ENCODE measurements at regions not wholly inside any gene's neighbourhood (a gene's known extent, or its start where the extent isn't known, plus 50 kb on each side); places are given as distances from the start of the nearest gene placed in this dataset.

DNA sequence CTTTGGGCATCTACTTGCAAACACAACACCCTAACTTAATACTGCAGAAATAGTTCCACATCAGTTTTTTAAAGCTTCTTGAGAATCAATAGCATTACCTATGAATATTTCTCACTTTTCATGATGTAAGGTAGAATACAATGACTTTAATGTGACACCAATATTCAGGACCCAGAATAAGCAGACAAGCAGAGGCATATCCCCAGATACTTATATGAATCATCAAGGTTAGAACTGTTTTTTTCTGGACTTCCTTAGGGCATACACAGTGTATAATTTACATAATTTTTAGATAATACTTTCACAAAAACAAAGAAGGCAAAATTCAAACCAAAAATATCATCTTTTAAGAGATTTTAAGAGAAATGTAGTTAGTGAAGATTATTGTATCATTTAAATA lies 885.8 kb downstream of the FSCB start (continued):
- TF ChIP-seq, protein P1, sequence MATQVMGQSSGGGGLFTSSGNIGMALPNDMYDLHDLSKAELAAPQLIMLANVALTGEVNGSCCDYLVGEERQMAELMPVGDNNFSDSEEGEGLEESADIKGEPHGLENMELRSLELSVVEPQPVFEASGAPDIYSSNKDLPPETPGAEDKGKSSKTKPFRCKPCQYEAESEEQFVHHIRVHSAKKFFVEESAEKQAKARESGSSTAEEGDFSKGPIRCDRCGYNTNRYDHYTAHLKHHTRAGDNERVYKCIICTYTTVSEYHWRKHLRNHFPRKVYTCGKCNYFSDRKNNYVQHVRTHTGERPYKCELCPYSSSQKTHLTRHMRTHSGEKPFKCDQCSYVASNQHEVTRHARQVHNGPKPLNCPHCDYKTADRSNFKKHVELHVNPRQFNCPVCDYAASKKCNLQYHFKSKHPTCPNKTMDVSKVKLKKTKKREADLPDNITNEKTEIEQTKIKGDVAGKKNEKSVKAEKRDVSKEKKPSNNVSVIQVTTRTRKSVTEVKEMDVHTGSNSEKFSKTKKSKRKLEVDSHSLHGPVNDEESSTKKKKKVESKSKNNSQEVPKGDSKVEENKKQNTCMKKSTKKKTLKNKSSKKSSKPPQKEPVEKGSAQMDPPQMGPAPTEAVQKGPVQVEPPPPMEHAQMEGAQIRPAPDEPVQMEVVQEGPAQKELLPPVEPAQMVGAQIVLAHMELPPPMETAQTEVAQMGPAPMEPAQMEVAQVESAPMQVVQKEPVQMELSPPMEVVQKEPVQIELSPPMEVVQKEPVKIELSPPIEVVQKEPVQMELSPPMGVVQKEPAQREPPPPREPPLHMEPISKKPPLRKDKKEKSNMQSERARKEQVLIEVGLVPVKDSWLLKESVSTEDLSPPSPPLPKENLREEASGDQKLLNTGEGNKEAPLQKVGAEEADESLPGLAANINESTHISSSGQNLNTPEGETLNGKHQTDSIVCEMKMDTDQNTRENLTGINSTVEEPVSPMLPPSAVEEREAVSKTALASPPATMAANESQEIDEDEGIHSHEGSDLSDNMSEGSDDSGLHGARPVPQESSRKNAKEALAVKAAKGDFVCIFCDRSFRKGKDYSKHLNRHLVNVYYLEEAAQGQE (IDR thresholded peaks at IDR 0.05; ENCODE audit: unreplicated experiment) = no peak
- TF ChIP-seq CTCF (conservative IDR thresholded peaks at IDR 0.05; ENCODE audit: low read depth in 2 of 2) (no peak), NANOG (IDR thresholded peaks at IDR 0.05; ENCODE audit: borderline replicate concordance) (no peak), CREB1 (CRISPR knock-in tag; IDR thresholded peaks at IDR 0.05; ENCODE audit: low read depth) (no peak), ZNF331 (CRISPR knock-in tag; IDR thresholded peaks at IDR 0.05; ENCODE audit: low read depth) (no peak), JUNB (IDR thresholded peaks at IDR 0.05; ENCODE audit: unreplicated experiment) (no peak)

GRCh38 chr14:43595096-43595772 lies 911.8 kb downstream of the FSCB start:
- DNase-seq (ENCODE audit: low spot score) (no peak), ATAC-seq (no peak)
- no peaks in the 10 kb centered on the region for H3F3A ChIP-seq (replicated peaks; ENCODE audit: low read depth)
- H3K4me1 ChIP-seq (ENCODE audit: insufficient read depth) = peaks cover 6% of the 10 kb centered on the region; the same call in 1 of the 2 replicates
- Mint-ChIP-seq H3K4me3 (no peak overlapping the region), H3K27me3 (ENCODE audit: insufficient read depth, low read depth, poor library complexity) (peaks cover 3% of the 10 kb centered on the region), H3K4me1 (peaks cover 8% of the 10 kb centered on the region), H3K36me3 (ENCODE audit: low read depth) (peaks cover 4% of the 10 kb centered on the region; the same call in 1 of the 3 replicates), H3K27ac (no peak overlapping the region), H3K9me3 (peaks cover 8% of the 10 kb centered on the region)
- no peaks in the 10 kb centered on the region for H4K20me1 ChIP-seq (replicated peaks; ENCODE audit: insufficient read depth)
- H3K9me2 ChIP-seq (ENCODE audit: insufficient read depth) = peaks cover 21% of the 10 kb centered on the region
- no peaks in the 10 kb centered on the region for H3K27me3 ChIP-seq (ENCODE audit: insufficient read depth)
- H2AFZ ChIP-seq = 0 out of 2 replicates have a peak overlapping the region, but pooled peaks have one; percentile 11
- no peak overlapping the region for H3K4me3 ChIP-seq
- H3K4me2 ChIP-seq = no peak overlapping the region
- TF ChIP-seq POLR2AphosphoS5 (IDR thresholded peaks at IDR 0.05; ENCODE audit: low read depth) = no peak
- no peak for TF ChIP-seq ZNF331 (CRISPR knock-in tag; IDR thresholded peaks at IDR 0.05; ENCODE audit: low read depth)
- TF ChIP-seq JUNB (IDR thresholded peaks at IDR 0.05; ENCODE audit: unreplicated experiment) = no peak
- no peaks in the 10 kb centered on the region for H3K79me2 ChIP-seq (replicated peaks; ENCODE audit: insufficient read depth)
- no peak overlapping the region for H3K27ac ChIP-seq (ENCODE audit: low read depth)
- H3K36me3 ChIP-seq (ENCODE audit: insufficient read depth) = no peaks in the 10 kb centered on the region

- H3K36me3 Mint-ChIP-seq (ENCODE audit: low read depth) = no peaks in the 10 kb centered on the region
- Histone ChIP-seq H4K20me1 (replicated peaks; ENCODE audit: insufficient read depth) (no peaks in the 10 kb centered on the region), H3K4me1 (ENCODE audit: insufficient read depth) (peaks cover 12% of the 10 kb centered on the region), H3K36me3 (ENCODE audit: insufficient read depth) (no peaks in the 10 kb centered on the region), H3K4me2 (no peak overlapping the region), H3K27ac (ENCODE audit: low read depth) (no peak overlapping the region), H3K9me2 (ENCODE audit: insufficient read depth) (peaks cover 15% of the 10 kb centered on the region), H2AFZ (no peak overlapping the region), H3K79me2 (replicated peaks; ENCODE audit: insufficient read depth) (no peaks in the 10 kb centered on the region), H3K4me3 (no peak overlapping the region), H3K27me3 (ENCODE audit: insufficient read depth) (no peaks in the 10 kb centered on the region), H3F3A (replicated peaks; ENCODE audit: low read depth) (no peaks in the 10 kb centered on the region)
- H3K4me3 Mint-ChIP-seq = no peak overlapping the region
- H3K9me3 Mint-ChIP-seq = no peaks in the 10 kb centered on the region
- no peak for DNase-seq (ENCODE audit: low spot score)
- no peak overlapping the region for H3K27ac Mint-ChIP-seq
- no peak; the same call in 2 of the 3 replicates for ATAC-seq
- H3K4me1 Mint-ChIP-seq = peaks cover 11% of the 10 kb centered on the region; the same call in 2 of the 3 replicates
- peaks cover 3% of the 10 kb centered on the region for H3K27me3 Mint-ChIP-seq (ENCODE audit: insufficient read depth, low read depth, poor library complexity)
- TF ChIP-seq STAT1 (IDR thresholded peaks at IDR 0.05; ENCODE audit: unreplicated experiment) (no peak), CTCF (conservative IDR thresholded peaks at IDR 0.05; ENCODE audit: low read depth in 2 of 2) (no peak), ZNF331 (CRISPR knock-in tag; IDR thresholded peaks at IDR 0.05; ENCODE audit: low read depth) (no peak), JUNB (IDR thresholded peaks at IDR 0.05; ENCODE audit: unreplicated experiment) (no peak), POLR2AphosphoS5 (IDR thresholded peaks at IDR 0.05; ENCODE audit: low read depth) (no peak), EZH2 (IDR thresholded peaks at IDR 0.05; ENCODE audit: low read depth, unreplicated experiment) (no peak), CREB1 (CRISPR knock-in tag; IDR thresholded peaks at IDR 0.05; ENCODE audit: low read depth) (no peak), EZH2phosphoT487 (IDR thresholded peaks at IDR 0.05; ENCODE audit: unreplicated experiment) (no peak), NANOG (IDR thresholded peaks at IDR 0.05; ENCODE audit: borderline replicate concordance) (no peak), ZNF114 (CRISPR knock-in tag; IDR thresholded peaks at IDR 0.05) (no peak)
These were observed 915.3 kb downstream of the FSCB start for GRCh38 chr14:43591776-43592175.

Data from GM23338 (cell line).